Endothelial cell of umbilical vein (primary cell): ENCODE measurements at regions not wholly inside any gene's neighbourhood (a gene's known extent, or its start where the extent isn't known, plus 50 kb on each side); places are given as distances from the start of the nearest gene placed in this dataset.

Experiments
- BruUV-seq: library from RNA; stranded (reverse); fragments of 400-500 nt; replicated peaks from 2 replicates; lab custom pipeline; 2021; lab: Mats Ljungman, UMichigan
- CTCF ChIA-PET: fragments of 300-600, 350-600 bp; sonication (Branson Sonifier 250); formaldehyde crosslinking; loops from one replicate; lab custom pipeline; 2021; ENCODE audit warnings: antibody characterized with exemption, inconsistent platforms; lab: Charles Lee
- POLR2A ChIA-PET: fragments of 300-600, 350-600 bp; sonication (Branson Sonifier 250); formaldehyde crosslinking; loops from one replicate; lab custom pipeline; 2021; ENCODE audit warnings: antibody characterized with exemption, inconsistent platforms; lab: Charles Lee
- DNase-seq: peaks from one replicate; pipeline ENCODE4 v3.0.0-alpha.2; 2011; ENCODE audit warnings: low read depth, low spot score
- FAIRE-seq: peaks from 2 replicates; lab custom pipeline; 2011; peaks lifted over from hg19 to GRCh38; lab: Jason Lieb, UNC
- H2AFZ ChIP-seq: 2 replicates; pipeline ENCODE4 v1.6.0; 2012; ENCODE audit warnings: low read depth, low read length, control low read depth, inconsistent platforms
- H3K27ac ChIP-seq: 2 replicates; pipeline ENCODE4 v1.5.1; 2011; ENCODE audit warnings: low read depth, mild to moderate bottlenecking, control low read depth, low read length, moderate library complexity; ENCODE audit not compliant: insufficient read depth
- H3K27me3 ChIP-seq, 2 experiments: 2 replicates each; pipeline versions ENCODE4 v1.6.0 to v1.6.1; 2011; ENCODE audit warnings: low read length in 2 of 2, mixed read lengths in 1 of 2; ENCODE audit not compliant: control insufficient read depth in 2 of 2, insufficient read depth in 2 of 2
- H3K36me3 ChIP-seq, 2 experiments: 2 replicates in 1 of 2; 3 replicates in 1 of 2; pipeline ENCODE4 v1.5.1; 2011; ENCODE audit warnings: low read length in 2 of 2, mild to moderate bottlenecking in 1 of 2, moderate library complexity in 1 of 2; ENCODE audit not compliant: control insufficient read depth in 2 of 2, insufficient read depth in 2 of 2; ENCODE audit errors: extremely low read depth in 1 of 2
- H3K4me1 ChIP-seq: 3 replicates; pipeline ENCODE4 v1.5.1; 2011; ENCODE audit warnings: mild to moderate bottlenecking, low read length; ENCODE audit not compliant: control insufficient read depth, insufficient read depth; ENCODE audit errors: extremely low read depth
- H3K4me2 ChIP-seq: 2 replicates; pipeline ENCODE4 v1.6.1; 2011; ENCODE audit warnings: low read length, control low read depth, mixed read lengths; ENCODE audit not compliant: insufficient read depth
- H3K4me3 ChIP-seq, 3 experiments: fragments of 200-600 bp in 1 of 3; sonication (generic), shearing (Covaris generic) in 1 of 3; replicated peaks in 1 of 3; 2 replicates each; pipeline ENCODE4 v1.5.1; 2011 to 2016; ENCODE audit warnings: control low read depth in 3 of 3, low read length in 3 of 3, mild to moderate bottlenecking in 2 of 3, inconsistent platforms in 1 of 3, low read depth in 1 of 3, moderate library complexity in 1 of 3; ENCODE audit not compliant: insufficient read depth in 1 of 3
- H3K79me2 ChIP-seq: 2 replicates; pipeline ENCODE4 v1.6.0; 2012; ENCODE audit warnings: low read length, inconsistent platforms; ENCODE audit not compliant: control insufficient read depth, insufficient read depth
- H3K9ac ChIP-seq: replicated peaks from 2 replicates; pipeline ENCODE3; 2011; ENCODE audit warnings: low read length, control low read depth; ENCODE audit not compliant: insufficient read depth; ENCODE audit errors: extremely low read depth
- H3K9me1 ChIP-seq: replicated peaks from 3 replicates; pipeline ENCODE4 v1.6.0; 2011; ENCODE audit warnings: mild to moderate bottlenecking, low read length; ENCODE audit not compliant: control insufficient read depth, insufficient read depth; ENCODE audit errors: extremely low read depth
- H3K9me3 ChIP-seq: replicated peaks from 2 replicates; pipeline ENCODE4 v1.5.1; 2012; ENCODE audit warnings: low read length, inconsistent platforms; ENCODE audit not compliant: control insufficient read depth, insufficient read depth
- H4K20me1 ChIP-seq: replicated peaks from 2 replicates; pipeline ENCODE3; 2011; ENCODE audit warnings: mild to moderate bottlenecking, low read length; ENCODE audit not compliant: control insufficient read depth, insufficient read depth; ENCODE audit errors: extremely low read depth
- EZH2 ChIP-seq: IDR thresholded peaks from 2 replicates; pipeline ENCODE4 v1.6.1; 2012; ENCODE audit warnings: borderline replicate concordance, low read depth, mild to moderate bottlenecking, moderate library complexity, low read length, inconsistent platforms; ENCODE audit not compliant: severe bottlenecking
- FOS ChIP-seq: IDR thresholded peaks from 2 replicates; pipeline ENCODE4 v1.6.1; 2011; ENCODE audit warnings: mild to moderate bottlenecking, low read length, moderate library complexity, borderline replicate concordance; ENCODE audit not compliant: insufficient read depth
- GATA2 ChIP-seq: IDR thresholded peaks from 2 replicates; pipeline ENCODE4 v1.7.0; 2011; ENCODE audit warnings: low read depth, mild to moderate bottlenecking, moderate library complexity, mixed read lengths, low read length; ENCODE audit not compliant: insufficient read length, insufficient read depth
- JUN ChIP-seq: IDR thresholded peaks from 2 replicates; pipeline ENCODE4 v1.6.1; 2011; ENCODE audit warnings: borderline replicate concordance, low read depth; ENCODE audit not compliant: insufficient read length, insufficient read depth
- MAX ChIP-seq: IDR thresholded peaks from 2 replicates; pipeline ENCODE4 v1.6.1; 2011; ENCODE audit not compliant: insufficient read depth, insufficient read length
- MYC ChIP-seq: IDR thresholded peaks from one replicate; pipeline ENCODE4 v1.6.1; 2011; ENCODE audit warnings: mild to moderate bottlenecking, low read depth, low read length
- POLR2A ChIP-seq: IDR thresholded peaks from 2 replicates; pipeline ENCODE4 v1.6.1; 2012; ENCODE audit warnings: low read depth, mild to moderate bottlenecking, control low read depth, low read length
- POLR2AphosphoS5 ChIP-seq: IDR thresholded peaks from 2 replicates; pipeline ENCODE4 v1.6.1; 2012; ENCODE audit warnings: low read depth, mild to moderate bottlenecking, control low read depth, low read length, moderate library complexity; ENCODE audit not compliant: insufficient read depth
- dilution Hi-C: fragments of 300-500 bp; cut with MboI; formaldehyde crosslinking; loops from one replicate; pipeline ENCODE4 v1.15.0; 2019; ENCODE audit warnings: low sequenced_read_pairs; ENCODE audit not compliant: extremely low pct_ligation_motif_present
- intact Hi-C: fragments of 100-400 bp; cut with micrococcal nuclease; formaldehyde crosslinking; loops from one replicate; pipeline ENCODE4 v1.10.0; 2022
- TF ChIP-seq, protein P1 (sequence below), 2 donors: IDR thresholded peaks; 1 replicate in 1 of 2; 2 replicates in 1 of 2; pipeline ENCODE4 v1.5.1; 2011; ENCODE audit warnings: low read length in 2 of 2, mild to moderate bottlenecking in 2 of 2, moderate library complexity in 2 of 2, control low read depth in 1 of 2, inconsistent platforms in 1 of 2, low read depth in 1 of 2; ENCODE audit not compliant: insufficient read depth in 1 of 2; ENCODE audit errors: extremely low read depth in 1 of 2

DNA sequence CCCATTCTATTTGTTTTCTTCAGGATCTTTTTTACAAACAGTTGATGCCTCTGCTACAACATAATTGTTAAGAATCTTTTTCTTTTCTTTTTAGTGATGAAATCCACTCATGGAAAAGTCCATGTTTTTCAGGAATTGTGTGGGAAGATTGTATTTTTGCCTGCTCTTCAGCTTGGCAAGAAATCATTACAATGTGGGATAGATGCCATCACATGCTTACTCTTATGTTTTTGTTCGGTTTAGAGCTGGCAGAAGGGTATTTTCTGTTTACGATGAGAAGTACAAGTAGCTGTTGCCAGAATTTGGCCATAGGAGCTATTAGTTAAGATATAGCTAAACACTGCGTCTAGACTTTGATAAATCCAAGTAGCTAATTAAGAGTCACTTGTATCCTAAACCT is 2585.3 kb downstream of the ARAP2 start:
- Histone ChIP-seq H3K9me1 (no peaks in the 10 kb centered on the region), H3K27ac (no peak overlapping the region), H3K4me2 (no peak overlapping the region), H3K36me3 (no peaks in the 10 kb centered on the region), H2AFZ (no peak overlapping the region), H3K79me2 (no peaks in the 10 kb centered on the region), H3K9me3 (peaks cover 2% of the 10 kb centered on the region), H3K9ac (no peak overlapping the region), H4K20me1 (no peaks in the 10 kb centered on the region), H3K27me3 (no peaks in the 10 kb centered on the region), H3K4me1 (no peaks in the 10 kb centered on the region), H3K4me3 (no peak overlapping the region)
- no peak for TF ChIP-seq EZH2
- no peak for TF ChIP-seq MAX
- TF ChIP-seq FOS: no peak
- CTCF ChIA-PET: no interaction called here
- POLR2A ChIA-PET: no interaction called here
- no TSS peak for BruUV-seq
- intact Hi-C loops (no loop called here), dilution Hi-C loops (no loop called here)
- DNase-seq: no peak
- FAIRE-seq: no peak

- no TSS peak for BruUV-seq
- Histone ChIP-seq H3K4me3 (no peak overlapping the region), H3K27me3 (no peaks in the 10 kb centered on the region), H3K4me1 (no peaks in the 10 kb centered on the region), H3K36me3 (no peaks in the 10 kb centered on the region), H4K20me1 (no peaks in the 10 kb centered on the region), H3K9ac (no peak overlapping the region), H3K9me3 (peaks cover 2% of the 10 kb centered on the region), H2AFZ (no peak overlapping the region), H3K79me2 (no peaks in the 10 kb centered on the region), H3K27ac (no peak overlapping the region), H3K9me1 (no peaks in the 10 kb centered on the region), H3K4me2 (no peak overlapping the region)
- no peak for TF ChIP-seq MAX
- TF ChIP-seq, protein P1, sequence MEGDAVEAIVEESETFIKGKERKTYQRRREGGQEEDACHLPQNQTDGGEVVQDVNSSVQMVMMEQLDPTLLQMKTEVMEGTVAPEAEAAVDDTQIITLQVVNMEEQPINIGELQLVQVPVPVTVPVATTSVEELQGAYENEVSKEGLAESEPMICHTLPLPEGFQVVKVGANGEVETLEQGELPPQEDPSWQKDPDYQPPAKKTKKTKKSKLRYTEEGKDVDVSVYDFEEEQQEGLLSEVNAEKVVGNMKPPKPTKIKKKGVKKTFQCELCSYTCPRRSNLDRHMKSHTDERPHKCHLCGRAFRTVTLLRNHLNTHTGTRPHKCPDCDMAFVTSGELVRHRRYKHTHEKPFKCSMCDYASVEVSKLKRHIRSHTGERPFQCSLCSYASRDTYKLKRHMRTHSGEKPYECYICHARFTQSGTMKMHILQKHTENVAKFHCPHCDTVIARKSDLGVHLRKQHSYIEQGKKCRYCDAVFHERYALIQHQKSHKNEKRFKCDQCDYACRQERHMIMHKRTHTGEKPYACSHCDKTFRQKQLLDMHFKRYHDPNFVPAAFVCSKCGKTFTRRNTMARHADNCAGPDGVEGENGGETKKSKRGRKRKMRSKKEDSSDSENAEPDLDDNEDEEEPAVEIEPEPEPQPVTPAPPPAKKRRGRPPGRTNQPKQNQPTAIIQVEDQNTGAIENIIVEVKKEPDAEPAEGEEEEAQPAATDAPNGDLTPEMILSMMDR (IDR thresholded peaks at IDR 0.05; ENCODE audit: extremely low read depth in 1 of 2, insufficient read depth in 1 of 2, low read depth in 1 of 2, low read length in 2 of 2): no peak
- TF ChIP-seq POLR2A: no peak
- no peak for TF ChIP-seq FOS
- no peak for TF ChIP-seq POLR2AphosphoS5
- TF ChIP-seq EZH2: no peak
- TF ChIP-seq MYC: no peak
- no peak for TF ChIP-seq JUN
- TF ChIP-seq GATA2: no peak
- intact Hi-C loops (no loop called here), dilution Hi-C loops (no loop called here)
- ChIA-PET CTCF (no interaction called here), POLR2A (no interaction called here)
- FAIRE-seq (no peak), DNase-seq (no peak)
Measured at GRCh38 chr4:33661636-33662035, 2582.7 kb downstream of the ARAP2 start.
